PFSK-1 (cell line): ENCODE measurements at regions not wholly inside any gene's neighbourhood (a gene's known extent, or its start where the extent isn't known, plus 50 kb on each side); places are given as distances from the start of the nearest gene placed in this dataset.

ENCODE experiments used
- POLR2AphosphoS5 ChIP-seq: IDR thresholded peaks from 2 replicates; pipeline ENCODE4 v1.6.1; 2012; ENCODE audit warnings: low read depth, mild to moderate bottlenecking, control low read depth, low read length, moderate library complexity
- REST ChIP-seq, 2 experiments: IDR thresholded peaks; 2 replicates each; pipeline versions ENCODE4 v1.6.1 to v1.8.0; 2011 to 2012; ENCODE audit warnings: low read depth in 2 of 2, low read length in 2 of 2, control low read depth in 1 of 2, inconsistent platforms in 1 of 2, mild to moderate bottlenecking in 1 of 2, moderate library complexity in 1 of 2; ENCODE audit not compliant: insufficient read depth in 1 of 2
- SIN3A ChIP-seq: IDR thresholded peaks from 2 replicates; pipeline ENCODE4 v1.6.1; 2012; ENCODE audit warnings: mild to moderate bottlenecking, low read length, moderate library complexity, borderline replicate concordance; ENCODE audit not compliant: insufficient read depth
- TAF1 ChIP-seq: IDR thresholded peaks from 2 replicates; pipeline ENCODE4 v1.6.1; 2012; ENCODE audit warnings: low read length, control low read depth, borderline replicate concordance; ENCODE audit not compliant: insufficient read depth

GRCh38 chr19:28228854-28229253 lies 984.1 kb downstream of the UQCRFS1 start:
- TF ChIP-seq SIN3A, result no peak
- no peak for TF ChIP-seq POLR2AphosphoS5
- TF ChIP-seq REST (IDR thresholded peaks at IDR 0.05; ENCODE audit: insufficient read depth in 1 of 2, low read depth in 2 of 2, low read length in 2 of 2), result no peak
- TF ChIP-seq TAF1, result no peak
